GM12872 (cell line): ENCODE measurements at regions not wholly inside any gene's neighbourhood (a gene's known extent, or its start where the extent isn't known, plus 50 kb on each side); places are given as distances from the start of the nearest gene placed in this dataset.

Source experiments
- CTCF ChIP-seq: IDR thresholded peaks from 3 replicates; pipeline ENCODE4 v1.5.1; 2011; ENCODE audit warnings: low read depth, mild to moderate bottlenecking, low read length, moderate library complexity; ENCODE audit not compliant: insufficient read depth

- no peak for TF ChIP-seq CTCF
Measured at GRCh38 chr9:99511723-99512122, 289.6 kb downstream of the SEC61B start.

GRCh38 chr9:99513441-99514112 is 291.5 kb downstream of the SEC61B start:
- no peak for TF ChIP-seq CTCF

GRCh38 chr9:99515093-99515492 is 293.0 kb downstream of the SEC61B start:
- no peak for TF ChIP-seq CTCF

- TF ChIP-seq CTCF, result no peak
Measured at GRCh38 chr9:99515895-99516656, 294.0 kb downstream of the SEC61B start.

- no peak for TF ChIP-seq CTCF
Measured at GRCh38 chr9:99516657-99517049, 294.6 kb downstream of the SEC61B start.

- TF ChIP-seq CTCF, result no peak
Measured at GRCh38 chr9:99523838-99524237, 297.8 kb upstream of the NR4A3 start.

- TF ChIP-seq CTCF, result no peak
Measured at GRCh38 chr9:99531313-99531712, 290.4 kb upstream of the NR4A3 start.
